Activated naive CD8-positive, alpha-beta T cell treated with anti-CD3 and anti-CD28 coated beads, Interleukin-2, amount 10 ng/mL, durations not matched to agents 7 days and 5 days (primary cell): ENCODE measurements at regions not wholly inside any gene's neighbourhood (a gene's known extent, or its start where the extent isn't known, plus 50 kb on each side); places are given as distances from the start of the nearest gene placed in this dataset.
"Not testable (repeated sequence)": the region's sequence is repeated elsewhere in the genome, so short reads cannot be mapped to it uniquely, and the experiment has no call there.

ENCODE experiments used
- ATAC-seq: fragments of 150-1000 bp; cut with Tn5 transposase; one replicate; pipeline ENCODE4 v1.10.0; 2021; ENCODE audit warnings: low read depth, moderate library complexity
- POLR2A ChIA-PET: fragments of 350-600 bp; sonication (Branson Sonifier 250); formaldehyde crosslinking; loops from one replicate; lab custom pipeline; 2021; ENCODE audit warnings: antibody characterized with exemption; lab: Charles Lee
- DNase-seq: peaks from one replicate; pipeline ENCODE4 v3.0.0; 2021
- H3K27ac Mint-ChIP-seq: one replicate; pipeline ENCODE4 v1.8.0; 2022; ENCODE audit warnings: mild to moderate bottlenecking, mixed read lengths
- H3K27me3 Mint-ChIP-seq: one replicate; pipeline ENCODE4 v1.8.0; 2022; ENCODE audit warnings: mild to moderate bottlenecking, moderate library complexity, mixed read lengths
- H3K36me3 Mint-ChIP-seq: one replicate; pipeline ENCODE4 v1.8.0; 2021; ENCODE audit warnings: mild to moderate bottlenecking, mixed read lengths
- H3K4me1 Mint-ChIP-seq: one replicate; pipeline ENCODE4 v1.8.0; 2021; ENCODE audit warnings: mixed read lengths
- H3K4me3 Mint-ChIP-seq: one replicate; pipeline ENCODE4 v1.8.0; 2022; ENCODE audit warnings: mild to moderate bottlenecking, moderate library complexity, mixed read lengths
- H3K9me3 Mint-ChIP-seq: one replicate; pipeline ENCODE4 v1.8.0; 2021; ENCODE audit warnings: mixed read lengths

- H3K9me3 Mint-ChIP-seq, H3K36me3 Mint-ChIP-seq, POLR2A ChIA-PET, H3K27ac Mint-ChIP-seq, H3K4me3 Mint-ChIP-seq, H3K4me1 Mint-ChIP-seq, ATAC-seq, DNase-seq: not testable (repeated sequence)
- peaks cover 18% of the 10 kb centered on the region for H3K27me3 Mint-ChIP-seq
These were observed 57.0 kb upstream of the NEUROD1 start for GRCh38 chr2:181737302-181737701.

- H3K27me3 Mint-ChIP-seq = peaks cover 18% of the 10 kb centered on the region
- H3K9me3 Mint-ChIP-seq = peaks cover 4% of the 10 kb centered on the region
These were observed 57.8 kb upstream of the NEUROD1 start for GRCh38 chr2:181738074-181738473.

GRCh38 chr2:181738563-181738962 lies 58.2 kb upstream of the NEUROD1 start:
- H3K9me3 Mint-ChIP-seq = peaks cover 4% of the 10 kb centered on the region
- H3K27ac Mint-ChIP-seq = no peak overlapping the region
- ATAC-seq (no peak), DNase-seq (no peak)
- peaks cover 17% of the 10 kb centered on the region for H3K27me3 Mint-ChIP-seq
- no peak overlapping the region for H3K4me3 Mint-ChIP-seq
- no peaks in the 10 kb centered on the region for H3K36me3 Mint-ChIP-seq
- POLR2A ChIA-PET = no interaction called here
- H3K4me1 Mint-ChIP-seq = no peaks in the 10 kb centered on the region

More at GRCh38 chr2:181738074-181738473, 57.8 kb upstream of the NEUROD1 start:
- DNase-seq (no peak), ATAC-seq (no peak)
- Mint-ChIP-seq H3K36me3 (no peaks in the 10 kb centered on the region), H3K27ac (no peak overlapping the region), H3K4me3 (no peak overlapping the region), H3K4me1 (no peaks in the 10 kb centered on the region)
- POLR2A ChIA-PET = no interaction called here

- no peak for ATAC-seq
- Mint-ChIP-seq H3K4me3 (no peak overlapping the region), H3K36me3 (no peaks in the 10 kb centered on the region), H3K27me3 (peaks cover 7% of the 10 kb centered on the region), H3K9me3 (peaks cover 1% of the 10 kb centered on the region), H3K27ac (no peak overlapping the region), H3K4me1 (no peaks in the 10 kb centered on the region)
- no peak for DNase-seq
- POLR2A ChIA-PET = no interaction called here
These were observed 61.4 kb upstream of the NEUROD1 start for GRCh38 chr2:181741756-181742155.

- Mint-ChIP-seq H3K36me3 (no peaks in the 10 kb centered on the region), H3K4me1 (no peaks in the 10 kb centered on the region), H3K9me3 (no peaks in the 10 kb centered on the region), H3K27me3 (peaks cover 10% of the 10 kb centered on the region), H3K27ac (no peak overlapping the region), H3K4me3 (no peak overlapping the region)
- POLR2A ChIA-PET = no interaction called here
- DNase-seq (no peak), ATAC-seq (no peak)
These were observed 62.0 kb upstream of the NEUROD1 start for GRCh38 chr2:181742361-181742760.

GRCh38 chr2:181742922-181743722 lies 62.8 kb upstream of the NEUROD1 start:
- peaks cover 10% of the 10 kb centered on the region for H3K27me3 Mint-ChIP-seq
- ATAC-seq (no peak), DNase-seq (no peak)
- H3K4me1 Mint-ChIP-seq = no peaks in the 10 kb centered on the region
- no peaks in the 10 kb centered on the region for H3K9me3 Mint-ChIP-seq
- POLR2A ChIA-PET = no interaction called here
- H3K4me3 Mint-ChIP-seq = no peak overlapping the region
- no peak overlapping the region for H3K27ac Mint-ChIP-seq
- no peaks in the 10 kb centered on the region for H3K36me3 Mint-ChIP-seq

- no peaks in the 10 kb centered on the region for H3K9me3 Mint-ChIP-seq
- no peaks in the 10 kb centered on the region for H3K4me1 Mint-ChIP-seq
- H3K27ac Mint-ChIP-seq = no peak overlapping the region
- H3K4me3 Mint-ChIP-seq = no peak overlapping the region
- POLR2A ChIA-PET = no interaction called here
- ATAC-seq (no peak), DNase-seq (no peak)
- H3K36me3 Mint-ChIP-seq = no peaks in the 10 kb centered on the region
- H3K27me3 Mint-ChIP-seq = peaks cover 10% of the 10 kb centered on the region
These were observed 63.4 kb upstream of the NEUROD1 start for GRCh38 chr2:181743723-181744031.

- H3K9me3 Mint-ChIP-seq = no peaks in the 10 kb centered on the region
- peaks cover 8% of the 10 kb centered on the region for H3K27me3 Mint-ChIP-seq
- no peak for ATAC-seq
- no peaks in the 10 kb centered on the region for H3K36me3 Mint-ChIP-seq
- no peaks in the 10 kb centered on the region for H3K4me1 Mint-ChIP-seq
- no peak overlapping the region for H3K27ac Mint-ChIP-seq
- DNase-seq = no peak
- H3K4me3 Mint-ChIP-seq = no peak overlapping the region
- POLR2A ChIA-PET = no interaction called here
These were observed 65.7 kb upstream of the NEUROD1 start for GRCh38 chr2:181745796-181746540.

- H3K36me3 Mint-ChIP-seq = no peaks in the 10 kb centered on the region
- no peak for ATAC-seq
These were observed 66.5 kb upstream of the NEUROD1 start for GRCh38 chr2:181746844-181747243.

GRCh38 chr2:181750305-181750704 lies 70.0 kb upstream of the NEUROD1 start:
- H3K9me3 Mint-ChIP-seq = no peaks in the 10 kb centered on the region
- DNase-seq = no peak
- H3K27ac Mint-ChIP-seq = no peak overlapping the region
- POLR2A ChIA-PET = no interaction called here
- no peaks in the 10 kb centered on the region for H3K4me1 Mint-ChIP-seq
- no peak overlapping the region for H3K4me3 Mint-ChIP-seq
- ATAC-seq = no peak
- H3K27me3 Mint-ChIP-seq = peaks cover 31% of the 10 kb centered on the region
- H3K36me3 Mint-ChIP-seq = no peaks in the 10 kb centered on the region

More at GRCh38 chr2:181746844-181747243, 66.5 kb upstream of the NEUROD1 start:
- H3K4me3 Mint-ChIP-seq = no peak overlapping the region
- POLR2A ChIA-PET = no interaction called here
- DNase-seq = no peak
- H3K27ac Mint-ChIP-seq = no peak overlapping the region
- H3K9me3 Mint-ChIP-seq = no peaks in the 10 kb centered on the region
- no peaks in the 10 kb centered on the region for H3K4me1 Mint-ChIP-seq
- H3K27me3 Mint-ChIP-seq = peaks cover 10% of the 10 kb centered on the region

GRCh38 chr2:181751266-181752030 lies 71.1 kb upstream of the NEUROD1 start:
- H3K9me3 Mint-ChIP-seq = no peaks in the 10 kb centered on the region
- no peak overlapping the region for H3K27ac Mint-ChIP-seq
- no peak overlapping the region for H3K4me3 Mint-ChIP-seq
- no peaks in the 10 kb centered on the region for H3K36me3 Mint-ChIP-seq
- DNase-seq (no peak), ATAC-seq (no peak)
- peaks cover 39% of the 10 kb centered on the region for H3K27me3 Mint-ChIP-seq
- H3K4me1 Mint-ChIP-seq = no peaks in the 10 kb centered on the region
- POLR2A ChIA-PET = no interaction called here

- POLR2A ChIA-PET = no interaction called here
- no peak overlapping the region for H3K4me3 Mint-ChIP-seq
- H3K36me3 Mint-ChIP-seq = no peaks in the 10 kb centered on the region
- H3K27ac Mint-ChIP-seq = no peak overlapping the region
- ATAC-seq (no peak), DNase-seq (no peak)
- peaks cover 36% of the 10 kb centered on the region for H3K27me3 Mint-ChIP-seq
- no peaks in the 10 kb centered on the region for H3K9me3 Mint-ChIP-seq
- no peaks in the 10 kb centered on the region for H3K4me1 Mint-ChIP-seq
These were observed 72.0 kb upstream of the NEUROD1 start for GRCh38 chr2:181752301-181752700.

GRCh38 chr2:181753686-181754085 lies 73.4 kb upstream of the NEUROD1 start:
- Mint-ChIP-seq H3K4me3 (no peak overlapping the region), H3K9me3 (no peaks in the 10 kb centered on the region), H3K36me3 (no peaks in the 10 kb centered on the region), H3K4me1 (no peaks in the 10 kb centered on the region), H3K27ac (no peak overlapping the region), H3K27me3 (peaks cover 36% of the 10 kb centered on the region)
- POLR2A ChIA-PET = no interaction called here
- no peak for ATAC-seq
- DNase-seq = no peak
